ENCODE measurements at regions not wholly inside any gene's neighbourhood (a gene's known extent, or its start where the extent isn't known, plus 50 kb on each side); places are given as distances from the start of the nearest gene placed in this dataset.

DNA sequence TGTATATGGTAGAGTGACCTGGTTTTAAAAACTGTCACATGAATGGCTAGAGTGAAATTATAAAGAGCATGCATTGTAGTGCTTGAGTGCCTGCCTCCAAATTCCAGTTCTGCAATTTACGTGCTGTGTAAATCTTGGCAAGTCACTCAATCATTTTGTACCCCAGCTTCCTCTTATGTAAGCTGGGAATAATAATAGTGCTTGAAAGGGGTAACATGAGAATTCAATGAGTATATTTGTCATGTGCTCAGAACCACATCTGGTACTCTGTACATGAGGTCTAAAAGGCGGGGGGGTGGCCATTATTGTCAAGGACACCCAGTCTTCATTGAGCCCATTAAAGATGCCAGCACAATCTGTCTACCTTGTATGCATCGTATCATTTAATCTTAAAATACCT is 214.8 kb downstream of the MC4R start:
- TF ChIP-seq, protein P1, sequence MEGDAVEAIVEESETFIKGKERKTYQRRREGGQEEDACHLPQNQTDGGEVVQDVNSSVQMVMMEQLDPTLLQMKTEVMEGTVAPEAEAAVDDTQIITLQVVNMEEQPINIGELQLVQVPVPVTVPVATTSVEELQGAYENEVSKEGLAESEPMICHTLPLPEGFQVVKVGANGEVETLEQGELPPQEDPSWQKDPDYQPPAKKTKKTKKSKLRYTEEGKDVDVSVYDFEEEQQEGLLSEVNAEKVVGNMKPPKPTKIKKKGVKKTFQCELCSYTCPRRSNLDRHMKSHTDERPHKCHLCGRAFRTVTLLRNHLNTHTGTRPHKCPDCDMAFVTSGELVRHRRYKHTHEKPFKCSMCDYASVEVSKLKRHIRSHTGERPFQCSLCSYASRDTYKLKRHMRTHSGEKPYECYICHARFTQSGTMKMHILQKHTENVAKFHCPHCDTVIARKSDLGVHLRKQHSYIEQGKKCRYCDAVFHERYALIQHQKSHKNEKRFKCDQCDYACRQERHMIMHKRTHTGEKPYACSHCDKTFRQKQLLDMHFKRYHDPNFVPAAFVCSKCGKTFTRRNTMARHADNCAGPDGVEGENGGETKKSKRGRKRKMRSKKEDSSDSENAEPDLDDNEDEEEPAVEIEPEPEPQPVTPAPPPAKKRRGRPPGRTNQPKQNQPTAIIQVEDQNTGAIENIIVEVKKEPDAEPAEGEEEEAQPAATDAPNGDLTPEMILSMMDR (IDR thresholded peaks at IDR 0.05) = no peak
- TF ChIP-seq EZH2phosphoT487 (IDR thresholded peaks at IDR 0.05) = no peak
